ENCODE measurements at regions not wholly inside any gene's neighbourhood (a gene's known extent, or its start where the extent isn't known, plus 50 kb on each side); places are given as distances from the start of the nearest gene placed in this dataset.
"Not testable (repeated sequence)": the region's sequence is repeated elsewhere in the genome, so short reads cannot be mapped to it uniquely, and the experiment has no call there.

DNA sequence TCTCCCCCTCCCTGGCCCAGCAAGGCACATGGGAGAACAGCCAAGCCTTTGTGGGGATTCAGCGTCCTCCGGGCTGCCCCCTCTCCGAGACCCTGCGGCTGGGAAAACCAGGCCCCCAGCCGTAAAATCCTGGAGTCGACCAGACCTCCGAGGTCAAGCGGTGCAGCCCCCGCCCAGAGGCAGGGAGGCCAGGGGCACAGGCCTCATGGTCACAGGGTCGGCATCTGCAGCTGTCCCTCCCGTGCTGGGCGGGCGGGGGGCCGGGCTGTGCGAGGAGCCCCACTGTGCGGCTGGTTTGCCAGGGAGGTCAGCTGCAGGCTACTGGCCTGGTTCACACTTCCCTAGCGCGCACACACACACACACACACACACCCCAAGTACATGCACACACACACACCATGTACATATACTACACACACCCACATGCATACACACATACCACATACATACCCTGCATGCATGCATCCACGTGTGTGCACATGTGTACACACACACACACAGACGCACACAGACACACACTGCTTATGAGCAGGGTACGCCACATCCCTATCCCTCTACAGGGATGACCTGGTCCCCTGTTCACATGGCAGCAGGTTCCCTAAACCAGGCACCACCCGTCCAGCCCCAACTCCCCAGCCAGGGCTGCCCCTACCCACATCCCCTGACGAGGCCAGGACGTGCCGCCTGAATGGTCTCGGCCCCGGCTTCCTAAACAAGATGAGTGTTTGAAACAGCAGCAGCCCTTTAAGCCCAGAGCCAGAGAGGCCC is 108.9 kb upstream of the CIBAR2 start:
- DNase-seq (ENCODE audit: low spot score) = no peak

DNA sequence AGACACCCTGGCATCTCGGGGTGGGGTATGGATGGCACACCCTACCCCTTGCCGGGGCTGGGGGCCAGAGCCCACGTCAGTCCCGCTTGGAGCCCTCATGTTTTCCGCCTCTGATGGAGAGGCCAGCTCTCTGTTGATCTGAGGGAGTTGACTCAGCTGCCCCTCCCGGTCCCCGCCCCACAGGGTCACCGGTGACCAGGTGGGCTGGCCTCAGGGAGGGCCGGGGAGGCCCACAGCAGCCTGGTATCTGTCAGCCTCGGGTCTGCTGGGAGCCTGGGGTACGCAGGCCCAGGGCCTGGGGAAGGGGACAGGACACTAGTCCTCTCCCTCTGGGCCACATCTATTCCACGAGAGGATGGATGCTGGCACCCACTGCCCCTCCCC is 109.5 kb upstream of the CIBAR2 start:
- DNase-seq (ENCODE audit: low spot score) = no peak

DNA sequence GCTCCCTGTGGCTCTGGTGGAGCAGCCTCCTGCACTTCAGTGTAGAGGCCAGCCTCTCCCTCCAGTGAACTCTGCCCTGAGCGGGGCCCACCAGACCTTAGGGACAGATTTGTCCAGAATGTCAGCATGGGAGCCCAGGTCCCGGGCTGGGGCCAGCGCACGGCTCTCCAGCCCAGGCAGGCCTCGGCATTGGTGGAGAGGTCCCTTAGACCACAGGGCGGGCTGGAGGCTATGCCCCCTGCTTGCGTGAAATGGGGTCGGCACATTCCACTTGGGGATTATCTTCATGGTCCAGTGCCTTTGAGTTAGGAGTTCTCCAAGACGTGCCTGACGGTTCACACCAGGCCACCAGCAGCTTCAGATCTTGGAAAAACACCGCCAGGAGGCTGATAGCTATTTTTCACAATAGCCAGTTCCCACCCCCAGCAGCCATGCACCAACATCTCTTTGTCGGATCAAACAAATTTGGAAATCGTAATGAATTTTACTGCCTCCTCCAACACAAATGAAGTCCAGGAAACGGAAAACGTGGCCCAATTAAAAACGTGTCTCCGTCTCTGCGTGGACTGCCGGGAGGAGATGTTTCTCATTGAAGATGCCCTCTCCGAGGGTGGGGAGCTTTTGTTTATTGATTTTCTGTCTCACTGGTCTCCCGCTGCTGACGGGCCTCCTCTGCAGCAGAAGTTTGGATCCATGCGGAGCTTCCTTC is 110.0 kb upstream of the CIBAR2 start:
- DNase-seq (ENCODE audit: low spot score) = no peak

DNA sequence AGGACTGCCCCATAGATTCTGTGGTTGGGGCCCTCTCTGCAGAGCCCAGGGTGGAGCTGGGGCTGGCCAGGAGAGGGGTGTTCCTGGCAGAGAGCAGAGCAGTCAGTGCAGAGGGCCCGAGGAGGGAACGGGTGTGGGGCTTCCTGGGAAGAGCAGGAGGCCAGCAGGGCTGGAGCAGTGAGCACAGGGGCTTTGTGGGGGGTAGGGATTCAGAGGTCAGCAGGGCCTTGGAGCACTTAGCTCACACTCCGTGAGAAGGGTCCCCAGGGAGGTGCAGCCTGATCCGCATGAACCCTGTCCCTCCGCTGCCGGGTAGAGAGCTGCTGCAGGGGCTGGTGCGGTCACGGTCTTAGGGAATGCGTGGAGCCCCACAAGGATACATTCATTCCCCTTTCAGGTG is 113.0 kb upstream of the CIBAR2 start:
- DNase-seq (ENCODE audit: low spot score) = no peak

DNA sequence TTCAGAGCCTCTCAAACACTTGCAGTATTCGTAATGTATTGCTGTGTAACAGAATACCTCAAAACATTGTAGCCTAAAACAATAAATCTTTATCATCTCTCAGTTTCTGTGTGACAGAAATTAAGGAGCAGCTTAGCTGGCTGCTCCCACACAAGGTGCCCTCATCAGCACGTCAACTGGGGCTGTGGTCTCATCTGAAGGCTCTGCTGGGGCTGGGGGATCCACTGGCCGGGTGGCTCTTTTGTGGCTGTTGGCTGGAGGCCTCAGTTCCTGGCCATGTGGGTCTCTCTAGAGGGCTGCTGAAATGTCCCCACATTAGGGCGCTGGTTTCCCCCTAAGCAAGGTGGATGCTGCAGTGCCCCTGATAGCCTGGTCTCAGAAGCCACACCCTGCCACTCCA is 113.4 kb upstream of the CIBAR2 start:
- no peak for DNase-seq (ENCODE audit: low spot score)

DNA sequence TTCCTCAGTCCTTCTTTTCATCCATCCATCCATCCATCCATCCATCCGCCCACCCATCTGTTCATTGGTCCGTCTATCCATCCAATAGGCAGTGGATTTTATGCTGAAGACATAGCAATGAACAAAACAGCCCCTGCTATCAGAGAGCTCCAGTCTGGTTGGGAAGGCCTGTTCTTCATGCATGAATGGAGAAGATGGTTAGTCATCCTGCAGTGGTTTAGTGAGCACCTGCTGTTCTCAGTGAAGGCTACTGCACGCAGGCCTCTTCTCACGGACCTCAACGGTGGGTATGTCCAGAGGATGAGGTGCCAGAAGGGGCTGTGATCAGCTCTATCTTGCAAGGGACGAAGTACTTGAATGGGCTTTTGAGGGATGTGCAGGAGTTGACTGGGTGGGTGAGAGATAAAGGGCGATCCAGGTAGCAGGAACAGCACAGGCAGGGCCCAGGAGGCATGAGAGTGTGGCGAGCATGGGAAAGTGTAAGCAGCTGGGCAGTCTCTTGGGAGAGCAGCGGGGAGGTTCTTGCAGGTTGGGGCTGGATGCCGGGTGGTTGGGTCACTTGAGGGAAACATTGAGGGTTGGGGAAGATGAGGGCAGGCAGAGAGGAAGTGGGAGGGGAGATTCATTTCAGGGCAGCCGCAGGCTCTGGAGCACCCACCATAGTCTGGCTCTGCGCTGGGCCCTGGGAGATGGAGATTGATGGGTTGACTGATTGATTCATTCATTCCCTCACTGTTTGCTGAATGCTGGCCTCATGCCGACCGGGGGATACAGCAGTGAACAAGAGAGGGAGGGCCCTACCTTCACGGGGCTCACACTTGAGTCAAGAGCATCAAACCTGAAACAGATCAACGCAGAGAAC is 115.0 kb upstream of the CIBAR2 start:
- no peak for DNase-seq (ENCODE audit: low spot score)

DNA sequence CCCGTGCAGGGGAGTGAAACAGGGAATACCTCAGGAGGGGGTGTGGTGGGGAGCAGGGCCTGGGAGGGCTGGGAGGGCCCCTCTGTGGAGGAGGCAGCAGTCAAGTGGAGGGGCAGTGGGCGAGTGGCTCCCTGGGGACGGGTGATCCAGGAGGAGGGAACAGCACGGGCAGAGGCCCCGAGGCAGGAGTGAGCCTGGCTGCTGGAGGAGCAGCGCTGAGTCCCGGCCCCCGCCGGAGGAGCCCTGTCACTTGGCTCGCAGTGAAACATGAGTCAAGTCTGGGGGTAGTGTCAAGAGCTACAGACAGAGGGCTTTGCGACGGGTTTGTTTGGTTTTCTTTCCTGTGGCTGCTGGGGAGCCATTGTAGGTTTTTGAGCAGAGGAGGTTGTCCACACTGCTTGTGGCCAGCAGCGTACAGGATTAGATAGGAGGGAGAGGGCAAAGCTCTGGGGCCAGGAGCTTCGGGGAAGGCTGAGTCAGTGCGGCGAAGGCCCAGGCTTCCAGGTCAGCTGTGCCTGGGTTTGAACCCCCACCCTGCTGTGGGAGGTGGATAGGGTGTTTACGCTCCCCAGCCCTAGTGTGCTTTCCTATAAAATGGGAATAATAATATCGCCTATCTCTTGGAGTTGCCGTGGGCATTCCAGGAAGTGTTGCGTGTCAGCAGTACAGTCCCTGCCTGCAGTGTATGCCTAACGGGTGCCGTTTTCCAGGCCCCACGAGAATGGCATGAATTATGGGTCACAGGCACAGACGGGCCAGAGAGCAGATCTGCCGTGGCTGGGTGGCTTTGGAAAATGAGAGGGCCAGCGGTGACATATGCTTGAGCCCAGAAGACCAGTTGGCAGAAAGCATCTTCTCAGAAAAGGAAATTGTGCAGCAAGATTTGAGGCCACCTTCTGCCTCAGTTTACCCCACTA is 115.9 kb upstream of the CIBAR2 start:
- DNase-seq (ENCODE audit: low spot score) = no peak

DNA sequence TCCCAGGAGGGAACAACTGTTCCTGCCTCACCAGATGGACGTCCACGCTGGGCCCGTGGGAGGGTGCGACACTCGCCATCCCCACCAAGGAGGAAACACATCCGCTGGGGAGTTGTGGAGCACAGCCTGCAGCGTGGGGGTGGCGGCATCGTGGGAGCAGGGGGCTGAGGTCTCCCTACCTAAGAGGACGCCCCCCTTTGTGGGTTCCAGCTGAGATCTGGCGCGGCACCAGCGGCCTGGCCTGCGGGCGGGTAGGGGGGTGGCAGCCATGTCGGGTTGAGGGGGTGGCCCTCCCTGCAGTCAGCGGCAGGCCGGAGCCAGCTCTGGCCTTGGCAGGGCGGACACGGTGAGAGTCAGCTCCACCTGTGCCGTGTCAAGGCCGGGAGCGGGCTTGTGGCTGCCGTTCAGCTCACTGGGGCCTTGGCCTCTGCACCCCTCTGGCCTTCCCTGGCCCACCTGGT is 116.7 kb upstream of the CIBAR2 start:
- DNase-seq (ENCODE audit: low spot score) = no peak

DNA sequence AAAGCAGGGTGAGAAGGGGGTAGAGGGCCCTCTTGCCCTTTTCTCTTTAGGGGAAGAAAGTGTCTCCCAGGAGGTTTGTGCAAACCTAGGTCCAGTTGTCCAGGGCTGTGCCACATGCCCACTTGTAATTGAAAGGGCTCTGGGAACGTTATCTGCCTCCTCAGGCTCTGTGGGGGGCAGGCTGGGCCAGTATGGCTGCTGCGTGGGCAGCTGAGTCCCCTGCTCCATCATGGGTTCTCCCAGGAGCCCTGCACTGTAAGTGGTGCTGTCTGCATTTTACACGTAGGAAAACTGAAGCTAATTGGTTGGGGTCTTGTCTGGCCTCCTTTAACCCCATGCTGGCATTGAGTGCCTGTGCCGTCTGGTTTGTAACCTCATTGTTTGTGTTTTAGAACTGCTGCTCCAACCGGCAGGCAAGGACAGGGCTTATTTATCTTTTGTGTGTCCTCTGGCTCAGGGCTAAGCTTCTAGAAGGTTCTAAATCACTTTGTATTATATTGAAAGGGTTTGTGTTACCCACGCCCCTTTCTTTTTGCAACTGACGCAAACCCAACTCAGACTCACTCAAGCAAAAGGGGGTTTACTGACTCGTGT is 117.7 kb upstream of the CIBAR2 start:
- DNase-seq (ENCODE audit: low spot score) = no peak

DNA sequence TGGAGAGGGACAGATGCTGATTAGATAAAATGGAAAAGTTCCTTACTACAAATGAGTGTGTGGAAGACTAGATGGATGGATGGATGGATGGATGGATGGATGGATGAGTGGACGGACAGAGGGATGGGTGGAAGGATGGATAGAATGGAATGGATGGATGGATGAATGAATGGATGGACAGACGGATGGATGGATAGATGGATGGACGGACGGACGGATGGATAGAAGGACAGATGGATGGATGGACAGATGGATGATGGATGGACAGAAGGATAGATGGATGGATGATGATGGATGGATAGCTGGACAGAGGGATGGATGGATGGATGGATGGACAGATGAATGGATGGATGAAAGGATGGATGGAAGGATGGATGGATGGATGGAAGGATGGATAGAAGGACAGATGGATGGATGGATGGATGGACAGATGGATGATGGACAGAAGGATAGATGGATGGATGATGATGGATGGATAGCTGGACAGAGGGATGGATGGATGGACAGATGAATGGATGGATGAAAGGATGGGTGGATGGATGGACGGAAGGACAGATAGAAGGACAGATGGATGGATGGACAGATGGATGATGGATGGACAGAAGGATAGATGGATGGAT is 118.6 kb upstream of the CIBAR2 start:
- DNase-seq (ENCODE audit: low spot score) = not testable (repeated sequence)

DNA sequence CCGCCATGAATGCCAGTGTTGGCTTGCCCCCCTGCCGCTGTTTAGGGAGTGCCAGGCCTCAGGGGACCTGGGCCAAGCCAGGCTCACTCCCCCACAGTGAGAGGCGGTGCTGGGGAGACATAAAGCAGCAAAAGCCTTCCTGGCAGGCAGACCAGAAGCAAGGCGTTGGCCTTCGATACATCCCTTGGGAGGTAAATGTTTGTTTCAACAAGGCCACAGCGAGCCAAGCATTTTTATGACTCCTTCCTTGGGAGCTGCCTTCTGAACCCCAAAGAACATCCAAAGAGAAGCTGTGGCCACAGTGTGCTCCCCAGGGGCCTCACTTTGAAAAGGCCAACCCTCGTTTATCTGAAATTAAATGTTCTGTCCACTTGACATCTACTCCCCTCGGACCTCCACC is 119.7 kb upstream of the CIBAR2 start:
- no peak for DNase-seq (ENCODE audit: low spot score)

DNA sequence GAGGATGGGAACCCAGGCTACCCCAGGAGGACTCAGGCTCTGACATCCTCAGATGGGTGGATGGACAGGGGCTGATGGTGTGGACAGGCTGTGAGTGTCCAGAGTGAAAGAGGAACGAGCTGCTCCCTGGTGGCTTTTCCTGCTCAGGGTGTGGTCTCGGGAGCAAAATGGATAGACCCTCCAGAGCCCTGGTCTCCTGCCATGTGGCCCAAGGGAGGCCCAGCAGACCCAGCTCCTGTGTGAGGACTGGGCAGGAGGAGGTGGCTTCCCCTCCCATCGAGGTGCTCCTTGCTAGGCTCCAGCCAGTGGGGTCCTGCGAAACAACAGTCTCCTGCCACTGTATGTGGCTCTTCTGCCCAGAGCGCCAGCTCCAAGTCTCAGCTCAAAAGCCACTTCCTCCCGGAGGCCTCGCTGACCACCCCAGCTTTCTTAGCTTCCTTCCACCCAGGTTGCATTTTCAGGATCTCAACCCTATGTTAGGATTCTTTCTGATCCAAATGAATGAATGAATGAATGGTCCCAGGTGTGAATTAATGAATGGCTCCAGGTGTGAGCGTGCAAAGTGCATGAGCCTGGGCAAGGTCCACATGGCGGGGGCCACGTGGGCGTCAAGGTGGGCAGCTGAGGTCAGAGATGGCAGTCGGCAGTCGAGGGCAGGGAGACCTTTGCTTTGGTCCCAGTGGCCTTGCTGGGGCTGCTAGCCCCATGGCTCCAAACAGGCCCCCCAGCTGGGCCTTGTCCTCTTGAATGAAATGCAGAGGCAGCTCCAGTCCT is 120.3 kb upstream of the CIBAR2 start:
- no peak for DNase-seq (ENCODE audit: low spot score)

DNA sequence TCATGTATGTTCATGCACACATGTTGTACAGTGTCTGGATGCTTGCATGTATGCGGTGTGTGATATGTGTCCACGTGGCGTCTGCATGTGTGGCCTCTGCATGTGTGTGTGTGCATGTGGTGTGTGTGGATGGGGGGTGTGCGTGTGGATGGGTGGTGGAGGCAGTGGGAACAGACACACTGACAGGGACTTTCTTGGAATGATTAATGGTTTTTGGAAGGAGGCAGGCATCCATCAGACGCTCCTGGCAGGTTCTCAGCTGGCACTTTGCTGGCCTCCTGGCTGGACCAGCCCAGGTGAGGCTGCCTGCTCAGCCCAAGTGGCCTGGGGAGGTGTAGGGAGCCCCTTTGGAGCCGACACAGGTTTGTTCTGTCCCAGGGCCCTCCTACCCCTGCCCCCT is 121.2 kb upstream of the CIBAR2 start:
- DNase-seq (ENCODE audit: low spot score) = no peak

DNA sequence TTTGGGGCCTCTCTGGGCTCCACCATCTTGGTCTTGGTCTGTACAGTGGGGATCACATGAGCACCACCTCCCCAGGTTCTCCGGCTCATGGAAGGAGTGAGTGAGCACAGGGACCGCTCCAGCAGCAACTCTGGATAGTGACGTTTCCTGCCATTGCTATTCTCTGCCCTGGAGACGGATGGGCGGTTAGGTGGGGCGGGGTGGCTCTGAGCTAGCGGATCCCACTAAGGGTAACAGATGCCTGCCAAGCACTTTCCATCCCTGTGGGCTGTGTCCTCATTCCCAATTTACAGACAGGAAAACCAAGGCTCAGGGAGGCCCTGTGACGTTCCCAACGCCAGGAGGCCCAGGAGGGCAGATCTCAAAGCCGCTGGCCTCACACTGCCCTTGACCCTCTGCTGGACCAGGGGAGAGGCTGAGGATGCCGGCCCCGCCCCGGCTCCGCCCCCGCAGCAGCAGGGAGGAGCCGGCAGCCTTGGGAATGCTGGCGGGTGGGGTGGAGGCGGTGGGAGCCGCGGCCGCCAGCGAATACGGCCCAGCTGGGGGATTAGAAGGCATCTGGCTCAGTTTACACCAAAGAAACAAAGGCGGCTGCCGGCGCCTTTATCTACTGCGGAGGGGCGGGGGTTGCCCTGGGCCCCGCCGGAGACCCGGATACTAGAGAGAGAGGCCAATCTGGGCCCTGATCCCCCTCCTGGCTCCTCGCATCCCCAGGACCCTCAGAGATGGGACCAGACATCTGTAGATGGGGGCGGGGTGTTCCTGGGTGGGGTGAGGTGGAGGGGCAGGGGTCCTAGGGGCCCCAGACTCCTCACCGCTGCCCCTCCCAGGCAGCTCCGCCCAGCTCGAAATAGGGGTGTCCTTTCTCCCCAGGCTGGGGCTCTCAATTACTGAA is 122.3 kb upstream of the CIBAR2 start:
- peak; percentile 28 for DNase-seq (ENCODE audit: low spot score)

DNA sequence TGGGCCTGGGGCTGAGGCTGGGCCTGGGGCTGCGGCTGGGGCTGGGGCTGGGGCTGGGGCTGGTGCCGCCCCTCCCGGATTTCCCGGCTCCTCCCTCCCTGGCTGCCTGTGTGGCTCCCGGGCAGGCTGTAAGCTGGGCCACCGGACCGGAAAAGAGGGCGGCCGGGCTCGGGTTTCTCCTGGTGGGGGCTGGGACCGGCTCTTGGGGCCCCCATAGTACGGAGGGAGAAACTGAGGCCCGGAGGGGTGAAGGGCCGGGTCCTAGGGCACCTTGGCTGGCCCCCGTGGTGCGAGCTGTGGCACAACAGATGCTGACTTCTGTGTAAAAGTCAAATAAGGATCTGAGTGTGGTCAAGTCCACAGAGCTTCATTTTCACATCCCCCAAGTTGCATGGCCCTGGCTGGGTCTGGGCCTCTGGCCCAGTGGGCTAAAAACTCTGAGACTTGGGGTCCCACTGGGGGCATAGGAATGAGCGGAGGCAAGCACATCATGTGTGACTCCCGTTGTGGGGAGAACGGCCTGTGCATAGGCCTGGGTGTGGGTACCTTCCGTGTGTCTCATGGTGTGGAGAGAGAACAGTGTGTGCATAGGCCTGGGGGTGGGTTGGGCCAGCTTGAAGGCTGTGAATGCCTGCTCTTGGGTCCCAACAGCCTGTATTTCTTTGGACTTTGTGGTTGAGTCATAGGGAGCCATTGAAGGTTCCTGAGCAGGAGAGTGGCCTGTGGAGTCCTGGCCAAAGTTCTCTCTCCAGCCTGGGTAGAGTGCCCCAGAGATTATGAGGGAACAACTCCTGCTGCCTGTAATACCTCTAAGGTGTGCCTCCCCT is 123.9 kb upstream of the CIBAR2 start:
- DNase-seq (ENCODE audit: low spot score) = no peak

DNA sequence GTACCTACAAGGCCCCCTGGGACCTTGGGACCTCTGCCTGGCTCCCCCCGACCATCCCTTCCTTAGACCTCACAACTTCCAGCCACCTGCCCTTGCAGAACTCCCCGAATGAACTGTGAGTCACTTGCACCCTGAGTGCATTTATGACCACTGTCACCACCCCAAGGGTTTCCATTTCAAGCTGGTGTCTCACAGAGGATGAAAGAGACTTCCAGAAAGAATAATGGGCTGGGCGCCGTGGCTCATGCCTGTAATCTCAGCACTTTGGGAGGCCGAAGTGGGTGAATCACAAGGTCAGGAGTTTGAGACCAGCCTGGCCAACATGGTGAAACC is 124.5 kb upstream of the CIBAR2 start:
- DNase-seq (ENCODE audit: low spot score) = no peak

DNA sequence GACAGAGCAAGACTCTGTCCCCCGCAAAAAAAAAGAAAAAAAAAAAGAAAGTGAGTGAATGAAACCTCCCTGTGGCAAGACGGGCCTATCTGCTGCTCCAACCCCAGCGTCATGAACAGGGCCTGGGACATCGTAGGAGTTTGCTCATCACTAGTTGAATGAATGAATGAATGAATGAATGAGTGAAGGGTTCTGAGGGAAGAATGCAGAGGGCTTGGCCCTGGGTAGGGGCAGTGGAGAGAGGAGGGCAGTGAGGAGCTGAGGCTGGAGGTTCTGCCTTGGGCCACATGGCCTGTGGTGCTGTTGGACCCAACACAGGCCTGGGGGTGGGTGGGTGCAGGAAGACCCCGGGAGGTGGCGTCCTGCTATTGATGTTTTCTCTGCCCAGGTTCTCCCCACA is 125.5 kb upstream of the CIBAR2 start:
- DNase-seq (ENCODE audit: low spot score) = no peak

DNA sequence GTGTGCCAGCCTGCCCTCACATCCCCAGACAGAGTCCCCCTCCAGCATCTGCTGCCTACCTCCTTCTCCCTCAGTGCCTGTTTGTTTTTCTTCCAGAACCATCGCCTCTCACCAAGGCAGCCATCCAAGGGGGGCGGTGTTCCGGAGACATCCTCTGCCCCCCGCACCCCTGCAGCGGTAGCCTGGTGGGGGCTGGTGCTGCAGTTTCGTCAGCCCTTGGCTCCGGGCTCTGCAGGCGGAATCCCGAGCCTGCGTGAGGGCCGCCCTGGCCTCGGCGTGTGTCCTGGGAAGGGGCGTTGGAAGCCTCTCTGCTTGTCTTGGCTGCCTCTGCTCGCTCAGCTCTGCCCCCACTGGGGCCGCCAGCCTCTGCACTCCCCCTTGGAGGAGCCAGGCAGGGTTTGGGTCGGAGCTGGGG is 126.0 kb upstream of the CIBAR2 start:
- DNase-seq (ENCODE audit: low spot score) = no peak
